ENCODE measurements at regions not wholly inside any gene's neighbourhood (a gene's known extent, or its start where the extent isn't known, plus 50 kb on each side); places are given as distances from the start of the nearest gene placed in this dataset.
"Not testable (repeated sequence)": the region's sequence is repeated elsewhere in the genome, so short reads cannot be mapped to it uniquely, and the experiment has no call there.

- no peak for DNase-seq
Measured at GRCh38 chr12:7591531-7591930, 74.2 kb downstream of the APOBEC1 start.

DNA sequence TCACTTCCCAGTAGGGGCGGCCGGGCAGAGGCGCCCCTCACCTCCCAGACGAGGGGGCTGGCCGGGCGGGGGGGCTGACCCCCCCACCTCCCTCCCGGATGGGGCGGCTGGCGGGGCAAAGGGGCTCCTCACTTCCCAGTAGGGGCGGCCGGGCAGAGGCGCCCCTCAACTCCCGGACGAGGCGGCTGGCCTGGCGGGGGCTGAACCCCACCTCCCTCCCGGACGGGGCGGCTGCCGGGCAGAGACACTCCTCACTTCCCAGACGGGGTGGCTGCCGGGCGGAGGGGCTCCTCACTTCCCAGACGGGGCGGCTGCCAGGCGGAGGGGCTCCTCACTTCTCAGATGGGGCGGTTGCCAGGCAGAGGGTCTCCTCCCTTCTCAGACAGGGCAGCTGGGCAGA is 75.6 kb downstream of the APOBEC1 start:
- not testable (repeated sequence) for DNase-seq

- DNase-seq = peak; percentile 63
Measured at GRCh38 chr12:7588742-7589329, 76.9 kb downstream of the APOBEC1 start.

DNA sequence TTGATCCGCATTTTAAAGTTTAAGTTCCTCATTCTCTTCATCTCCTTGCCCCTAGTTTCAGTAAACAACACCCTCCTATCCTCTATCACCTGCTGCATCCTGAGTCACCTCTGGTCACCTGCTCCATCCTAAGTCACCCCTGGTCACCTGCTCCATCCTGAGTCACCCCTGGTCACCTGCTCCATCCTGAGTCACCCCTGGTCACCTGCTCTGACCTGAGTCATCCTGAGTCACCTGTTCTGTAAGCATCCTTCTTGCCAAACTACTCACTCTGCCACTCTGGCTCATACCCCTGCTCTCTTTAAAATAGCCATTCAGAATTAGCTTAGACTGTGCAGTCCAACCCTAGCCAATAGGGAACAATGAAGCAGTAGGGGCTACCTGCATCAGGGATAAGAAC is 80.6 kb upstream of the CD163 start:
- DNase-seq = not testable (repeated sequence)

DNA sequence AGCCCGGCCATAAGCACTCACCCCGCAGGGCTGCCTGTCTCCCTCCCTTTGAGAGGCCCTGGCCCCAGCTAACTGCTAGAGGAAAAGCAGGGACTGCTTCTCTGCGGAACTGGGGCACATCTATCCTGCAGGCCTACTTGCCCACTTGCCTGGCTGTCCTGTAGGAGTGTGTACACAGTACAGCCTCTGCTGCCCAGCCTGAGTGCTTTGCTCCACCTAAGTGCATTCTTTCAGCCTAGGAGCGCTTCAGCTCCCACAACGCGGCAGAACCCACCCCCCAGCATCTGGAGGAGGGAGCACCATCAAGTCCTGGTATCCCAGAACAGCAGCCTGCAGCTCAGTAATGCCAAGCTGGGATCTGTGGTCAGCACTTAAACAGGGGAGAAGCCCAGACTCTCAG is 79.9 kb upstream of the CD163 start:
- no peak for DNase-seq

DNA sequence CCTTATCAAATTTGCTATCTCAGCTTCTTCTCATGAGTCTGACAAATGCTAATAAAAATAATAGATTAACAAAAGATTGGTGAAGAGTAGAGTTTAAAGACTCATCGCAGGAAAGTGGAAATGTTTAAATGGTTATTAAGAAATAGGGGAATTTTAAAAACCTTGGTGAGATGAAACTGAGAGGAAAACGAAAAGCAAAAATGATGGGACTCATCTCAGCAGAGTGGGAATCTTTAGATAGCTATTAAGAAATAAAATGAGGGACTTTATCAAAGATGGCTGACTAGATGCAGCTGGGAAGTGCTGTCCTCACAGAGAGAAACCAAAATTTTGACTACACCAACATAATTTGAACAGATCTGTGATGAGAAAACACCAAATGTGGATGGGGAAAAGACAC is 79.2 kb upstream of the CD163 start:
- DNase-seq = no peak

DNA sequence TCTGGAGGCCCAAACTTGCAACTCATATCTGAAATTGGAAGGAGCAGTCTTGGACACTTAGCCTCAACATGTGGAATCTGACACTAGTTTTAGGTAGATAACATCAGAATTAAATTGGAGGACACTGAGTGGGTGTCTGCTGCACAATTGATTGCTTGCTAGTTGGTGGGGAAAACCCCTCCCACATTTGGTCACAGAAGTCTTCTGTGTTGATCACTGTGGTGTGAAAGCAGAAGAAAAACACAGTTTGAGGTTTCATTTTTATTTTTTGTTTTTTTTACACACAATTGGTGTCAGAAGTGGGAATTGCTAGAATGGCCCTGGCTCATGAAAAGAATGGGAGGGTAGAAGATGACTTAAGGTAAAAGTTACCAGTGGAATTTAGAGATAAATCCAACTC is 78.0 kb upstream of the CD163 start:
- DNase-seq = no peak

DNA sequence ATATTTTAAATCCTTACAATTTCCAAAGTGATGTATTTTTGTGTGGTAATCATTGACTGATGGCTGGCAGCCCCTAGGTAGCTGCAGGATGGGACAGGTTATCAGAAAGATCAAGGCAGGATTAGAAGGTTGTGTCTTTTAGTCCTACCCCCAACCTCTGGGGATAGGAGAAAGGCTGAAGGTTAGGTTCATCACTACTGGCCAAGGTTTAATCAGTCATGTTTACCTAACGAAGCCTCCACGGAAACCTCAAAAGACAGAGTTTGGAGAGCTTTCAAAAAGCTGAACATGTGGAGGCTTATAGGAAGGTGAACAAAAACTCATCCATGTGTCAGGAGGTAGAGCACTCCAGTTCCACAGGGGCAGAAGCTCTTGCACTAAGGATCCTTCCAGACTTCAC is 77.5 kb upstream of the CD163 start:
- DNase-seq = no peak

GRCh38 chr12:7571257-7571656 is 67.7 kb upstream of the CD163 start:
- no peak for DNase-seq

DNA sequence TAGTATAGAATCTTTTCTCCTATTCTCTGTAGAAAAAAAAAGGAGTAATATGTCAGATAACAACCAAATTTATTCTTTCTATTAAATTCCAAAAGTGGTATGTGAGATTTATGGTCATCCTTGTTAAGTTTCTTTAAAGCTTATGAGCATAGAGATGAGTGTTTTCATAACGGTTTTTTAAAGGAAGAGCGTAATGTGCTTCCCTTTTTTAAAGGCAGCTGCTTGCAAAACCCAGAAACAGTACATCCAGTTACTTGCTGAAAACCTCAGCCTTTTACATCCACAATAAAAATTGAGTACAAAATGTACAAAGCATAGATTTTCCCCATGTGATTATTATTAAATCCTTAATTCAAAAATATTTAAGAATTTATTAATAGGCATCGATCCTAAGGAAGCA is 53.6 kb upstream of the CD163 start:
- DNase-seq = no peak

DNA sequence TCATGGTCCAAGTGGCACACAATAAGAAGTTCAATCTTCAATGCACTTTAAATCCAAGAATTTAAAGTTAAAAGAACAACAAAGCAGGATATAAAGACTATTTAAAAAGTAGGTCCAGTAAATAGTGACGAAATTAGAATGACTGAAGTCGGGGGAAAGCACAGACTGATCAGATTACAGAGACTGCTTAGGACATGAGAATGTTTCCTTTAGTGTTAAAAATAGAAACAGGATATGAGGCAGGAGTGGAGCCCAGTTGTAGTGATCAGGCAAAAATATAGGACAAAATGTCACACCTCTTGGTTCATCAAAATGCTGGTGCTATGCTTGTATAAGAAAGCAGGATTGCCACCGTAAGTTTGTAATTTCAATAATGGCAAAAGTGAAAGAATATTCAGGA is 52.2 kb upstream of the CD163 start:
- no peak for DNase-seq

- DNase-seq = not testable (repeated sequence)
Measured at GRCh38 chr12:7554831-7555230, 51.3 kb upstream of the CD163 start.
